Thyroid gland (tissue), 4 donors: ENCODE measurements at regions not wholly inside any gene's neighbourhood (a gene's known extent, or its start where the extent isn't known, plus 50 kb on each side); places are given as distances from the start of the nearest gene placed in this dataset.

ENCODE experiments used
- POLR2A ChIP-seq, 2 donors: fragments of 450-650 bp; IDR thresholded peaks; one replicate each; pipeline ENCODE4 v1.6.1; 2017; ENCODE audit warnings: antibody characterized with exemption in 2 of 2, mild to moderate bottlenecking in 2 of 2, moderate library complexity in 1 of 2
- TF ChIP-seq, protein P1 (sequence below), 6 experiments: fragments of 200-600 bp in 3 of 6; fragments of 450-650 bp in 3 of 6; sonication (generic) in 3 of 6; IDR thresholded peaks; one replicate each; pipeline ENCODE4 v1.5.1; 2016 to 2019; ENCODE audit warnings: antibody characterized with exemption in 6 of 6, mild to moderate bottlenecking in 2 of 6, inconsistent platforms in 1 of 6, moderate library complexity in 1 of 6

DNA sequence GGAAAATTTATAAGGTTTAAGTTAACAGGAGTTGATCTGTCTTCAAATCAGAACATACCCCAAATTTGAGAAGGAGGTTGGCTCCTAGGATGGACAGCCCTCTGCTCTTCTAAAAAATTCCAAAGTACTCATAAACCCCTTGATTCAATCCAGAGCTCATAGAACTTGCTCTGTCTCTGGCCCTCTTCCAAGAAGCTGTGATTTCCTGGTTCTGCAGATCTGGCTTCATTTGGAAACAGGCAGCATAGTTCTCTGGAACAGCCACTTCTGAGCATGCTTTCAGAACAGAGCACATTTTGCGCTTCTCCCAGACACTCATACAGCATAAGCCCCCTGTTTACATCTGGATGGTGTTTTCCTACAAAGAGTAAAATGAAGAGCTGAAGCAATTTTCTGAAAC is 96.7 kb downstream of the KBTBD8 start:
- TF ChIP-seq, protein P1, sequence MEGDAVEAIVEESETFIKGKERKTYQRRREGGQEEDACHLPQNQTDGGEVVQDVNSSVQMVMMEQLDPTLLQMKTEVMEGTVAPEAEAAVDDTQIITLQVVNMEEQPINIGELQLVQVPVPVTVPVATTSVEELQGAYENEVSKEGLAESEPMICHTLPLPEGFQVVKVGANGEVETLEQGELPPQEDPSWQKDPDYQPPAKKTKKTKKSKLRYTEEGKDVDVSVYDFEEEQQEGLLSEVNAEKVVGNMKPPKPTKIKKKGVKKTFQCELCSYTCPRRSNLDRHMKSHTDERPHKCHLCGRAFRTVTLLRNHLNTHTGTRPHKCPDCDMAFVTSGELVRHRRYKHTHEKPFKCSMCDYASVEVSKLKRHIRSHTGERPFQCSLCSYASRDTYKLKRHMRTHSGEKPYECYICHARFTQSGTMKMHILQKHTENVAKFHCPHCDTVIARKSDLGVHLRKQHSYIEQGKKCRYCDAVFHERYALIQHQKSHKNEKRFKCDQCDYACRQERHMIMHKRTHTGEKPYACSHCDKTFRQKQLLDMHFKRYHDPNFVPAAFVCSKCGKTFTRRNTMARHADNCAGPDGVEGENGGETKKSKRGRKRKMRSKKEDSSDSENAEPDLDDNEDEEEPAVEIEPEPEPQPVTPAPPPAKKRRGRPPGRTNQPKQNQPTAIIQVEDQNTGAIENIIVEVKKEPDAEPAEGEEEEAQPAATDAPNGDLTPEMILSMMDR (IDR thresholded peaks at IDR 0.05): no peak
- TF ChIP-seq POLR2A (IDR thresholded peaks at IDR 0.05): no peak
